HT1080 (cell line): ENCODE measurements at regions not wholly inside any gene's neighbourhood (a gene's known extent, or its start where the extent isn't known, plus 50 kb on each side); places are given as distances from the start of the nearest gene placed in this dataset.
A peak's percentile ranks its signal among the peaks of the same experiment; 100 is the strongest.

Experiments used
- DNase-seq: peaks from one replicate; pipeline ENCODE4 v3.0.0-alpha.2; 2015; ENCODE audit warnings: low read depth

- no peak for DNase-seq
These were observed 328.2 kb upstream of the NOVA1 start for GRCh38 chr14:26925876-26926584.

GRCh38 chr14:26926585-26926984 lies 328.8 kb upstream of the NOVA1 start:
- DNase-seq, result no peak

- no peak for DNase-seq
These were observed 330.2 kb upstream of the NOVA1 start for GRCh38 chr14:26928019-26928418.

GRCh38 chr14:26929361-26929760 lies 331.5 kb upstream of the NOVA1 start:
- no peak for DNase-seq

- DNase-seq, result no peak
These were observed 332.7 kb upstream of the NOVA1 start for GRCh38 chr14:26930576-26930975.

- no peak for DNase-seq
These were observed 334.8 kb upstream of the NOVA1 start for GRCh38 chr14:26932606-26933005.

- DNase-seq, result no peak
These were observed 335.6 kb upstream of the NOVA1 start for GRCh38 chr14:26933431-26933830.

GRCh38 chr14:26934151-26934550 lies 336.3 kb upstream of the NOVA1 start:
- no peak for DNase-seq

GRCh38 chr14:26935733-26936132 lies 337.9 kb upstream of the NOVA1 start:
- DNase-seq, result no peak

- no peak for DNase-seq
These were observed 340.2 kb upstream of the NOVA1 start for GRCh38 chr14:26938054-26938453.

- no peak for DNase-seq
These were observed 341.9 kb upstream of the NOVA1 start for GRCh38 chr14:26939755-26940154.

GRCh38 chr14:26941521-26941920 lies 343.7 kb upstream of the NOVA1 start:
- no peak for DNase-seq

- DNase-seq, result no peak
These were observed 349.4 kb upstream of the NOVA1 start for GRCh38 chr14:26947265-26947664.

- DNase-seq, result no peak
These were observed 361.6 kb upstream of the NOVA1 start for GRCh38 chr14:26959437-26959836.

GRCh38 chr14:26959972-26960660 lies 362.3 kb upstream of the NOVA1 start:
- DNase-seq, result no peak

- no peak for DNase-seq
These were observed 365.9 kb upstream of the NOVA1 start for GRCh38 chr14:26963711-26964110.

- DNase-seq, result no peak
These were observed 367.7 kb upstream of the NOVA1 start for GRCh38 chr14:26965490-26965889.

GRCh38 chr14:26966908-26967307 lies 369.1 kb upstream of the NOVA1 start:
- peak; percentile 2 for DNase-seq

- no peak for DNase-seq
These were observed 377.1 kb upstream of the NOVA1 start for GRCh38 chr14:26974965-26975364.

- DNase-seq, result no peak
These were observed 384.2 kb upstream of the NOVA1 start for GRCh38 chr14:26982071-26982470.

- DNase-seq, result peak; percentile 38
These were observed 386.7 kb upstream of the NOVA1 start for GRCh38 chr14:26984311-26985177.

- DNase-seq, result no peak
These were observed 390.0 kb upstream of the NOVA1 start for GRCh38 chr14:26987744-26988363.
